Endothelial cell of umbilical vein (primary cell): ENCODE measurements at regions not wholly inside any gene's neighbourhood (a gene's known extent, or its start where the extent isn't known, plus 50 kb on each side); places are given as distances from the start of the nearest gene placed in this dataset.

ENCODE experiments used
- BruUV-seq: library from RNA; stranded (reverse); fragments of 400-500 nt; replicated peaks from 2 replicates; lab custom pipeline; 2021; lab: Mats Ljungman, UMichigan
- CTCF ChIA-PET: fragments of 300-600, 350-600 bp; sonication (Branson Sonifier 250); formaldehyde crosslinking; loops from one replicate; lab custom pipeline; 2021; ENCODE audit warnings: antibody characterized with exemption, inconsistent platforms; lab: Charles Lee
- POLR2A ChIA-PET: fragments of 300-600, 350-600 bp; sonication (Branson Sonifier 250); formaldehyde crosslinking; loops from one replicate; lab custom pipeline; 2021; ENCODE audit warnings: antibody characterized with exemption, inconsistent platforms; lab: Charles Lee
- DNase-seq: peaks from one replicate; pipeline ENCODE4 v3.0.0-alpha.2; 2011; ENCODE audit warnings: low read depth, low spot score
- FAIRE-seq: peaks from 2 replicates; lab custom pipeline; 2011; peaks lifted over from hg19 to GRCh38; lab: Jason Lieb, UNC
- H2AFZ ChIP-seq: 2 replicates; pipeline ENCODE4 v1.6.0; 2012; ENCODE audit warnings: low read depth, low read length, control low read depth, inconsistent platforms
- H3K27ac ChIP-seq: 2 replicates; pipeline ENCODE4 v1.5.1; 2011; ENCODE audit warnings: low read depth, mild to moderate bottlenecking, control low read depth, low read length, moderate library complexity; ENCODE audit not compliant: insufficient read depth
- H3K27me3 ChIP-seq, 2 experiments: 2 replicates each; pipeline versions ENCODE4 v1.6.0 to v1.6.1; 2011; ENCODE audit warnings: low read length in 2 of 2, mixed read lengths in 1 of 2; ENCODE audit not compliant: control insufficient read depth in 2 of 2, insufficient read depth in 2 of 2
- H3K36me3 ChIP-seq, 2 experiments: 2 replicates in 1 of 2; 3 replicates in 1 of 2; pipeline ENCODE4 v1.5.1; 2011; ENCODE audit warnings: low read length in 2 of 2, mild to moderate bottlenecking in 1 of 2, moderate library complexity in 1 of 2; ENCODE audit not compliant: control insufficient read depth in 2 of 2, insufficient read depth in 2 of 2; ENCODE audit errors: extremely low read depth in 1 of 2
- H3K4me1 ChIP-seq: 3 replicates; pipeline ENCODE4 v1.5.1; 2011; ENCODE audit warnings: mild to moderate bottlenecking, low read length; ENCODE audit not compliant: control insufficient read depth, insufficient read depth; ENCODE audit errors: extremely low read depth
- H3K4me2 ChIP-seq: 2 replicates; pipeline ENCODE4 v1.6.1; 2011; ENCODE audit warnings: low read length, control low read depth, mixed read lengths; ENCODE audit not compliant: insufficient read depth
- H3K4me3 ChIP-seq, 3 experiments: fragments of 200-600 bp in 1 of 3; sonication (generic), shearing (Covaris generic) in 1 of 3; replicated peaks in 1 of 3; 2 replicates each; pipeline ENCODE4 v1.5.1; 2011 to 2016; ENCODE audit warnings: control low read depth in 3 of 3, low read length in 3 of 3, mild to moderate bottlenecking in 2 of 3, inconsistent platforms in 1 of 3, low read depth in 1 of 3, moderate library complexity in 1 of 3; ENCODE audit not compliant: insufficient read depth in 1 of 3
- H3K79me2 ChIP-seq: 2 replicates; pipeline ENCODE4 v1.6.0; 2012; ENCODE audit warnings: low read length, inconsistent platforms; ENCODE audit not compliant: control insufficient read depth, insufficient read depth
- H3K9ac ChIP-seq: replicated peaks from 2 replicates; pipeline ENCODE3; 2011; ENCODE audit warnings: low read length, control low read depth; ENCODE audit not compliant: insufficient read depth; ENCODE audit errors: extremely low read depth
- H3K9me1 ChIP-seq: replicated peaks from 3 replicates; pipeline ENCODE4 v1.6.0; 2011; ENCODE audit warnings: mild to moderate bottlenecking, low read length; ENCODE audit not compliant: control insufficient read depth, insufficient read depth; ENCODE audit errors: extremely low read depth
- H3K9me3 ChIP-seq: replicated peaks from 2 replicates; pipeline ENCODE4 v1.5.1; 2012; ENCODE audit warnings: low read length, inconsistent platforms; ENCODE audit not compliant: control insufficient read depth, insufficient read depth
- H4K20me1 ChIP-seq: replicated peaks from 2 replicates; pipeline ENCODE3; 2011; ENCODE audit warnings: mild to moderate bottlenecking, low read length; ENCODE audit not compliant: control insufficient read depth, insufficient read depth; ENCODE audit errors: extremely low read depth
- EZH2 ChIP-seq: IDR thresholded peaks from 2 replicates; pipeline ENCODE4 v1.6.1; 2012; ENCODE audit warnings: borderline replicate concordance, low read depth, mild to moderate bottlenecking, moderate library complexity, low read length, inconsistent platforms; ENCODE audit not compliant: severe bottlenecking
- FOS ChIP-seq: IDR thresholded peaks from 2 replicates; pipeline ENCODE4 v1.6.1; 2011; ENCODE audit warnings: mild to moderate bottlenecking, low read length, moderate library complexity, borderline replicate concordance; ENCODE audit not compliant: insufficient read depth
- GATA2 ChIP-seq: IDR thresholded peaks from 2 replicates; pipeline ENCODE4 v1.7.0; 2011; ENCODE audit warnings: low read depth, mild to moderate bottlenecking, moderate library complexity, mixed read lengths, low read length; ENCODE audit not compliant: insufficient read length, insufficient read depth
- JUN ChIP-seq: IDR thresholded peaks from 2 replicates; pipeline ENCODE4 v1.6.1; 2011; ENCODE audit warnings: borderline replicate concordance, low read depth; ENCODE audit not compliant: insufficient read length, insufficient read depth
- MYC ChIP-seq: IDR thresholded peaks from one replicate; pipeline ENCODE4 v1.6.1; 2011; ENCODE audit warnings: mild to moderate bottlenecking, low read depth, low read length
- POLR2A ChIP-seq: IDR thresholded peaks from 2 replicates; pipeline ENCODE4 v1.6.1; 2012; ENCODE audit warnings: low read depth, mild to moderate bottlenecking, control low read depth, low read length
- POLR2AphosphoS5 ChIP-seq: IDR thresholded peaks from 2 replicates; pipeline ENCODE4 v1.6.1; 2012; ENCODE audit warnings: low read depth, mild to moderate bottlenecking, control low read depth, low read length, moderate library complexity; ENCODE audit not compliant: insufficient read depth
- dilution Hi-C: fragments of 300-500 bp; cut with MboI; formaldehyde crosslinking; loops from one replicate; pipeline ENCODE4 v1.15.0; 2019; ENCODE audit warnings: low sequenced_read_pairs; ENCODE audit not compliant: extremely low pct_ligation_motif_present
- intact Hi-C: fragments of 100-400 bp; cut with micrococcal nuclease; formaldehyde crosslinking; loops from one replicate; pipeline ENCODE4 v1.10.0; 2022
- TF ChIP-seq, protein P1 (sequence below), 2 donors: IDR thresholded peaks; 1 replicate in 1 of 2; 2 replicates in 1 of 2; pipeline ENCODE4 v1.5.1; 2011; ENCODE audit warnings: low read length in 2 of 2, mild to moderate bottlenecking in 2 of 2, moderate library complexity in 2 of 2, control low read depth in 1 of 2, inconsistent platforms in 1 of 2, low read depth in 1 of 2; ENCODE audit not compliant: insufficient read depth in 1 of 2; ENCODE audit errors: extremely low read depth in 1 of 2
- TF ChIP-seq, protein P2 (sequence below): IDR thresholded peaks from 2 replicates; pipeline ENCODE4 v1.6.1; 2011; ENCODE audit not compliant: insufficient read depth, insufficient read length

DNA sequence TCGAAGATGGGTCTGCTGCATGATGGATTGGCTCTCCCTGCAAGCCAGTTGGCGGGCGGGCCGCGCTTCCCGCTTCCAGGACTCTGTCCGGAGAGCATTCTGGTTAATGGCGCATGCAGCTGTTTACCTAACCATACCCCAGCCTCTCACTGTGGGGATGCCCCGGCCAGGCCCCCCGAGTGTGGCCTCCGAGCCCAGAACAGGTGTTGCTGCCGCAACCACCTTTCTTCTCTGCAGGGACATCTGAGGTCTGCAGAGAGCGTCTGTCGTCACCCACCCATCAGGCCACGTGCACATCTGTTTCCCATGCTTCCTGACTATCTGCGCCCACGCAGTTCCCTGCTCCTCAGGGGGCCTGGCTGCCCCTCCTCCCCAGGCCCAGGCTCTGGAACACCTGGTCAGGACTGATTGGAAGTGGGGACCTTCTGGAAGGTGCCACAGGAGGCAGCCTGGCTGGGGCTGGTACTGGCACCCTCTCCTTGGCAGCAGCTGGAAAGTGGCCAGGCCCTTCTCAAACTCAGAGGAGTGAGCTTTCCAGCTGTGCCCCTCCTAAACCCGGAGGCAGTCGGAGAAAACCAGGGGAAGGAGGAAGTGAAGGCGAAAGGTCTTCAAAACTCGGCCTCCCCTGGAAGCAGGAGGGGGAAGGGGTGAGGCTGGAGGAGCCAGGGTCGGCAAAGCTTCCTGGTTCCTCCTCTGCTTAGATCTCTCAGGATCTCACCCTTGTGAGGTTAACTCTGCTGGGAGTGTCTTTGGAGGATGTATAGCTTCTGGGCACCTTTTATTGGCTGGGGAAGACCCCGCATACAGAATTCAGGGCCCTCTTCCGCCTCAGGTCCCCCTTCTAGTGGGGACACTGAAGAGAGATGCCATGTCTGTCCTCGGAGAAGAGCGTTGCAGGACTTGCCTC is 64.5 kb upstream of the CIBAR2 start:
- CTCF ChIA-PET, result interaction anchor here (1.3 kb wide), 1 partner anchor 69 kb away, joined by 3 read pairs; no protein-coding TSS in a partner anchor
- no peaks in the 10 kb centered on the region for H4K20me1 ChIP-seq
- H3K27ac ChIP-seq, result no peak overlapping the region
- TF ChIP-seq, protein P1, sequence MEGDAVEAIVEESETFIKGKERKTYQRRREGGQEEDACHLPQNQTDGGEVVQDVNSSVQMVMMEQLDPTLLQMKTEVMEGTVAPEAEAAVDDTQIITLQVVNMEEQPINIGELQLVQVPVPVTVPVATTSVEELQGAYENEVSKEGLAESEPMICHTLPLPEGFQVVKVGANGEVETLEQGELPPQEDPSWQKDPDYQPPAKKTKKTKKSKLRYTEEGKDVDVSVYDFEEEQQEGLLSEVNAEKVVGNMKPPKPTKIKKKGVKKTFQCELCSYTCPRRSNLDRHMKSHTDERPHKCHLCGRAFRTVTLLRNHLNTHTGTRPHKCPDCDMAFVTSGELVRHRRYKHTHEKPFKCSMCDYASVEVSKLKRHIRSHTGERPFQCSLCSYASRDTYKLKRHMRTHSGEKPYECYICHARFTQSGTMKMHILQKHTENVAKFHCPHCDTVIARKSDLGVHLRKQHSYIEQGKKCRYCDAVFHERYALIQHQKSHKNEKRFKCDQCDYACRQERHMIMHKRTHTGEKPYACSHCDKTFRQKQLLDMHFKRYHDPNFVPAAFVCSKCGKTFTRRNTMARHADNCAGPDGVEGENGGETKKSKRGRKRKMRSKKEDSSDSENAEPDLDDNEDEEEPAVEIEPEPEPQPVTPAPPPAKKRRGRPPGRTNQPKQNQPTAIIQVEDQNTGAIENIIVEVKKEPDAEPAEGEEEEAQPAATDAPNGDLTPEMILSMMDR (IDR thresholded peaks at IDR 0.05; ENCODE audit: extremely low read depth in 1 of 2, insufficient read depth in 1 of 2, low read depth in 1 of 2, low read length in 2 of 2), result no peak
- no peak for TF ChIP-seq POLR2A
- TF ChIP-seq JUN, result no peak
- TF ChIP-seq POLR2AphosphoS5, result no peak
- TF ChIP-seq, protein P2, sequence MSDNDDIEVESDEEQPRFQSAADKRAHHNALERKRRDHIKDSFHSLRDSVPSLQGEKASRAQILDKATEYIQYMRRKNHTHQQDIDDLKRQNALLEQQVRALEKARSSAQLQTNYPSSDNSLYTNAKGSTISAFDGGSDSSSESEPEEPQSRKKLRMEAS, result no peak
- TF ChIP-seq MYC, result no peak
- TF ChIP-seq GATA2, result no peak
- no peak for TF ChIP-seq EZH2
- TF ChIP-seq FOS, result no peak
- H2AFZ ChIP-seq, result no peak overlapping the region
- DNase-seq (no peak), FAIRE-seq (no peak)
- no peak overlapping the region for H3K4me3 ChIP-seq
- no peaks in the 10 kb centered on the region for H3K27me3 ChIP-seq
- H3K9me1 ChIP-seq, result no peaks in the 10 kb centered on the region
- no peaks in the 10 kb centered on the region for H3K9me3 ChIP-seq
- POLR2A ChIA-PET, result no interaction called here
- H3K36me3 ChIP-seq, result no peaks in the 10 kb centered on the region
- no TSS peak for BruUV-seq
- H3K79me2 ChIP-seq, result peaks cover 5% of the 10 kb centered on the region
- no peak overlapping the region for H3K4me2 ChIP-seq
- intact Hi-C loops, result no loop called here
- dilution Hi-C loops, result no loop called here
- no peak overlapping the region for H3K9ac ChIP-seq
- H3K4me1 ChIP-seq, result peaks cover 38% of the 10 kb centered on the region
